Bronchial epithelial cell (primary cell): ENCODE measurements at regions not wholly inside any gene's neighbourhood (a gene's known extent, or its start where the extent isn't known, plus 50 kb on each side); places are given as distances from the start of the nearest gene placed in this dataset.
A peak's percentile ranks its signal among the peaks of the same experiment; 100 is the strongest.

ENCODE experiments used
- DNase-seq: peaks from one replicate; pipeline ENCODE4 v3.0.0-alpha.2; 2010; ENCODE audit warnings: low read depth
- FAIRE-seq: peaks from 2 replicates; lab custom pipeline; 2011; peaks lifted over from hg19 to GRCh38; lab: Jason Lieb, UNC
- H3K27me3 ChIP-seq: 2 replicates; pipeline ENCODE4 v1.5.1; 2011; ENCODE audit warnings: low read length; ENCODE audit not compliant: control insufficient read depth, insufficient read depth
- H3K36me3 ChIP-seq: 2 replicates; pipeline ENCODE4 v1.5.1; 2011; ENCODE audit warnings: low read length; ENCODE audit not compliant: control insufficient read depth, insufficient read depth
- H3K4me3 ChIP-seq: 2 replicates; pipeline ENCODE4 v1.5.1; 2011; ENCODE audit warnings: mild to moderate bottlenecking, low read depth, low read length, control low read depth
- CTCF ChIP-seq: IDR thresholded peaks from 2 replicates; pipeline ENCODE4 v1.5.1; 2011; ENCODE audit warnings: mild to moderate bottlenecking, moderate library complexity, low read length, control low read depth, inconsistent platforms; ENCODE audit not compliant: insufficient read depth, severe bottlenecking

GRCh38 chr6:149185799-149186357 lies 131.6 kb upstream of the TAB2 start:
- H3K27me3 ChIP-seq, result no peaks in the 10 kb centered on the region
- DNase-seq (no peak), FAIRE-seq (no peak)
- TF ChIP-seq CTCF, result no peak
- no peak overlapping the region for H3K4me3 ChIP-seq
- H3K36me3 ChIP-seq, result no peaks in the 10 kb centered on the region

GRCh38 chr6:149186873-149187272 lies 130.6 kb upstream of the TAB2 start:
- DNase-seq (no peak), FAIRE-seq (no peak)
- no peaks in the 10 kb centered on the region for H3K27me3 ChIP-seq
- TF ChIP-seq CTCF, result no peak
- no peak overlapping the region for H3K4me3 ChIP-seq
- H3K36me3 ChIP-seq, result no peaks in the 10 kb centered on the region

GRCh38 chr6:149190224-149190831 lies 127.2 kb upstream of the TAB2 start:
- peak; percentile 40 for DNase-seq
- FAIRE-seq, result no peak
- Histone ChIP-seq H3K4me3 (no peak overlapping the region), H3K36me3 (no peaks in the 10 kb centered on the region), H3K27me3 (no peaks in the 10 kb centered on the region)
- peak; percentile 29 for TF ChIP-seq CTCF

GRCh38 chr6:149194820-149195558 lies 122.5 kb upstream of the TAB2 start:
- no peaks in the 10 kb centered on the region for H3K36me3 ChIP-seq
- H3K27me3 ChIP-seq, result no peaks in the 10 kb centered on the region
- DNase-seq (no peak), FAIRE-seq (no peak)
- no peak for TF ChIP-seq CTCF
- H3K4me3 ChIP-seq, result no peak overlapping the region

DNA sequence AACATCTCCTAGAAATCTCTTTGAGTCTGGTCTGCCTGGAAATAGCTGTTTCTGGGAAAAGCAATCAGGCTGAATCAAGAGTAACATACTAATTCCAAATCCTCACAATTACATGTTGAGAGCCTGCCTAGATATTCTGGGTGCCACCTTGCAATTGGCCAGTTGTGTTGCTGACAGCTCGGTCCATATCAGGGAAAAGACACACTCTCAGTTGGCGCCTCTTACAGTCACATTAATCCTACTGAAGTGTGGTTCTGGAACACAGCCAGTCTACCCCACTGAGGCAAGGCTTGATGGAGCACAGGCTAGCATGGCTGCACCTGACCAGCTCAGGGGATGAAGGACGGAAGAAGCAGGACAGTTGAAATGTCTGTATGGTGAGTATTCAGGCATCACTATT lies 121.4 kb upstream of the TAB2 start:
- no peak overlapping the region for H3K4me3 ChIP-seq
- no peaks in the 10 kb centered on the region for H3K36me3 ChIP-seq
- no peak for TF ChIP-seq CTCF
- H3K27me3 ChIP-seq, result no peaks in the 10 kb centered on the region
- no peak for DNase-seq
- no peak for FAIRE-seq
